PC-3 (cell line): ENCODE measurements at regions not wholly inside any gene's neighbourhood (a gene's known extent, or its start where the extent isn't known, plus 50 kb on each side); places are given as distances from the start of the nearest gene placed in this dataset.

Experiments used
- ATAC-seq: fragments of 200-7000 bp; cut with Tn5 transposase; 2 replicates; pipeline ENCODE4 v1.9.1; 2020; ENCODE audit warnings: mild to moderate bottlenecking, moderate library complexity
- BruUV-seq: library from RNA; stranded (reverse); fragments of 400-500 nt; replicated peaks from 2 replicates; lab custom pipeline; 2021; lab: Mats Ljungman, UMichigan
- CTCF ChIA-PET: fragments of 300-600 bp; sonication (Branson Sonifier 250); formaldehyde crosslinking; loops from one replicate; lab custom pipeline; 2022; ENCODE audit warnings: antibody characterized with exemption; lab: Charles Lee
- POLR2A ChIA-PET: fragments of 300-600 bp; sonication (Branson Sonifier 250); formaldehyde crosslinking; loops from one replicate; lab custom pipeline; 2022; ENCODE audit warnings: antibody characterized with exemption; ENCODE audit not compliant: unreplicated experiment; lab: Charles Lee
- DNase-seq: peaks from one replicate; pipeline ENCODE4 v3.0.0-alpha.2; 2015
- H2AFZ ChIP-seq: fragments of 300-600 bp; sonication (generic); 2 replicates; pipeline ENCODE4 v1.6.0; 2016; ENCODE audit warnings: antibody characterized with exemption, low read length
- H3F3A ChIP-seq: fragments of 300-600 bp; sonication (generic); one replicate; pipeline ENCODE4 v1.6.0; 2017; ENCODE audit warnings: antibody characterized with exemption, low read length, control low read depth, mild to moderate bottlenecking; ENCODE audit not compliant: unreplicated experiment
- H3K27ac ChIP-seq: fragments of 300-600 bp; sonication (generic); 2 replicates; pipeline ENCODE4 v1.5.1; 2016; ENCODE audit warnings: mild to moderate bottlenecking, low read length
- H3K27me3 ChIP-seq: fragments of 300-600 bp; sonication (generic); 2 replicates; pipeline ENCODE4 v1.6.1; 2016; ENCODE audit warnings: low read length, mixed read lengths
- H3K36me3 ChIP-seq: fragments of 300-600 bp; sonication (generic); 2 replicates; pipeline ENCODE4 v1.6.1; 2016; ENCODE audit warnings: low read depth, mixed run types, low read length, mixed read lengths
- H3K4me1 ChIP-seq: fragments of 300-600 bp; sonication (generic); 2 replicates; pipeline ENCODE4 v1.5.1; 2016; ENCODE audit warnings: low read length; ENCODE audit not compliant: insufficient read depth
- H3K4me2 ChIP-seq: fragments of 300-600 bp; sonication (generic); 2 replicates; pipeline ENCODE4 v1.6.0; 2016; ENCODE audit warnings: low read length
- H3K4me3 ChIP-seq: fragments of 300-600 bp; sonication (generic); 2 replicates; pipeline ENCODE4 v1.5.1; 2016; ENCODE audit warnings: mild to moderate bottlenecking, low read length, mixed read lengths
- H3K79me2 ChIP-seq: fragments of 300-600 bp; sonication (generic); 2 replicates; pipeline ENCODE4 v1.6.1; 2017; ENCODE audit warnings: low read length, mixed read lengths
- H3K9ac ChIP-seq: fragments of 300-600 bp; sonication (generic); 2 replicates; pipeline ENCODE4 v1.6.0; 2016; ENCODE audit warnings: mild to moderate bottlenecking, low read length
- H3K9me2 ChIP-seq: fragments of 300-600 bp; sonication (generic); replicated peaks from 2 replicates; pipeline ENCODE4 v1.6.1; 2016; ENCODE audit warnings: mixed run types, low read length, mixed read lengths
- H3K9me3 ChIP-seq: fragments of 300-600 bp; sonication (generic); 2 replicates; pipeline ENCODE4 v1.6.1; 2016; ENCODE audit warnings: low read length, mixed read lengths
- H4K20me1 ChIP-seq: fragments of 300-600 bp; sonication (generic); 2 replicates; pipeline ENCODE4 v1.6.1; 2016; ENCODE audit warnings: low read length, mixed read lengths
- EZH2 ChIP-seq: fragments of 300-600 bp; sonication (generic); IDR thresholded peaks from one replicate; pipeline ENCODE4 v1.6.1; 2017; ENCODE audit warnings: antibody characterized with exemption, mild to moderate bottlenecking, low read length; ENCODE audit not compliant: unreplicated experiment
- EZH2phosphoT487 ChIP-seq: fragments of 300-600 bp; sonication (generic); IDR thresholded peaks from 2 replicates; pipeline ENCODE4 v1.6.1; 2018; ENCODE audit warnings: mild to moderate bottlenecking, antibody characterized with exemption, low read length, borderline replicate concordance
- intact Hi-C: fragments of 100-400 bp; cut with micrococcal nuclease; formaldehyde crosslinking; loops from 2 replicates; pipeline ENCODE4 v1.9.0; 2023
- TF ChIP-seq, protein P1 (sequence below): fragments of 300-600 bp; sonication (generic); conservative IDR thresholded peaks from 2 replicates; pipeline ENCODE4 v1.5.1; 2017; ENCODE audit warnings: antibody characterized with exemption, low read depth, mild to moderate bottlenecking, low read length

DNA sequence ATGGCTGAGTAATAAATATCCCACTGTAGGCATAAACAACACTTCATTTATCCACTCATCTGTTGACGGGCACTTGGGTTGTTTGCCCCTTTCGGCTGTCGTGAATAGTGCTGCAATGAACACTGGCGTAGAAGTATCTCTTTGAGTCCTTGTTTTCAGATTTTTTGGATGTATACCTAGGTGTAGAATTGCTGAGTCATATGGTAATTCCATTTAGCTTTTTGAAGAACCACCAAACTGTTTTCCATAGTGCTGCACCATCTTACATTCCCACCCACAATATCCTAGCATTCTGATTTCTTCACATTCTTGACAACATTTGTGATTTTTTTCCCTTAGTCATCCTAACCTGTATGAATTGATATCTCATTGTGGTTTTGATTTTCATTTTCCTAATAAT is 109.0 kb downstream of the NXNL2 start:
- no peak overlapping the region for H3K9ac ChIP-seq
- no peak overlapping the region for H3K4me3 ChIP-seq
- no peaks in the 10 kb centered on the region for H3F3A ChIP-seq
- no peaks in the 10 kb centered on the region for H3K27me3 ChIP-seq
- no peaks in the 10 kb centered on the region for H3K4me1 ChIP-seq
- no TSS peak for BruUV-seq
- ATAC-seq (no peak), DNase-seq (no peak)
- TF ChIP-seq EZH2phosphoT487 = no peak
- no peak for TF ChIP-seq EZH2
- TF ChIP-seq, protein P1, sequence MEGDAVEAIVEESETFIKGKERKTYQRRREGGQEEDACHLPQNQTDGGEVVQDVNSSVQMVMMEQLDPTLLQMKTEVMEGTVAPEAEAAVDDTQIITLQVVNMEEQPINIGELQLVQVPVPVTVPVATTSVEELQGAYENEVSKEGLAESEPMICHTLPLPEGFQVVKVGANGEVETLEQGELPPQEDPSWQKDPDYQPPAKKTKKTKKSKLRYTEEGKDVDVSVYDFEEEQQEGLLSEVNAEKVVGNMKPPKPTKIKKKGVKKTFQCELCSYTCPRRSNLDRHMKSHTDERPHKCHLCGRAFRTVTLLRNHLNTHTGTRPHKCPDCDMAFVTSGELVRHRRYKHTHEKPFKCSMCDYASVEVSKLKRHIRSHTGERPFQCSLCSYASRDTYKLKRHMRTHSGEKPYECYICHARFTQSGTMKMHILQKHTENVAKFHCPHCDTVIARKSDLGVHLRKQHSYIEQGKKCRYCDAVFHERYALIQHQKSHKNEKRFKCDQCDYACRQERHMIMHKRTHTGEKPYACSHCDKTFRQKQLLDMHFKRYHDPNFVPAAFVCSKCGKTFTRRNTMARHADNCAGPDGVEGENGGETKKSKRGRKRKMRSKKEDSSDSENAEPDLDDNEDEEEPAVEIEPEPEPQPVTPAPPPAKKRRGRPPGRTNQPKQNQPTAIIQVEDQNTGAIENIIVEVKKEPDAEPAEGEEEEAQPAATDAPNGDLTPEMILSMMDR = no peak
- no peaks in the 10 kb centered on the region for H3K36me3 ChIP-seq
- H3K79me2 ChIP-seq = no peaks in the 10 kb centered on the region
- no peaks in the 10 kb centered on the region for H4K20me1 ChIP-seq
- H3K9me3 ChIP-seq = no peaks in the 10 kb centered on the region
- CTCF ChIA-PET = no interaction called here
- POLR2A ChIA-PET = no interaction called here
- intact Hi-C loops = no loop called here
- no peak overlapping the region for H3K4me2 ChIP-seq
- no peak overlapping the region for H2AFZ ChIP-seq
- H3K27ac ChIP-seq = no peak overlapping the region
- H3K9me2 ChIP-seq = no peaks in the 10 kb centered on the region

DNA sequence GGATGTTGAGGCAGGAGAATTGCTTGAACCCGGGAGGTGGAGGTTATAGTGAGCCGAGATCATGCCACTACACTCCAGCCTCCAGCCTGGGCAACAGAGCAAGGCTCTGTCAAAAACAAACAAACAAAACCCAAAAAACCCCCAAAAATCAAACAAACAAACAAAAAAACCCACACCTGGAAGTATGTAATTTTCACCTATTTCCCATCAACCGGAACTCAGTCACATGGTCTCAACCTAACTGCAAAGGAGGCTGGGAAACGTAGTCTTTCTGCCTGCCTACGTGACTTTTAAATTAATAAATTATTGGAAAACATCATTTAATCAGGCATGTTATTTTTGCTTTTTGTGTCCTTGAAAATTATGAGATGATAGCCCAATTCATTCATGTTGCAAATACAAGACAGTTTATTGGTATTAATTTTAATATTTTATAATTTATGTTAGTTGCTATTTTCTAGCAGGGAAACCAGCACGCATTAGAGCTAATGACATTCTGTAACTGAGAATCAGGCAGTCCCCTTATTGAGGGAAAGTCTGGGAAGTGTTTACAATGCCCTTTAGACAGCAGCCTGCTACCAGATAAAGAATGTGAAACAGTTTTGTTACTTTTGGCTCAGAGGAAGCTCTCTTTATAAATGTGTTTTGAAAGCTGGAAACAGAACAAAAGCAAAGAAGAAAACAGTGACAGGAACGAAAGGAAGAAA is 110.3 kb downstream of the NXNL2 start:
- no peak overlapping the region for H3K4me3 ChIP-seq
- no peaks in the 10 kb centered on the region for H4K20me1 ChIP-seq
- H2AFZ ChIP-seq = no peak overlapping the region
- no peaks in the 10 kb centered on the region for H3K36me3 ChIP-seq
- no peaks in the 10 kb centered on the region for H3F3A ChIP-seq
- ChIA-PET POLR2A (no interaction called here), CTCF (no interaction called here)
- H3K9me3 ChIP-seq = no peaks in the 10 kb centered on the region
- no peaks in the 10 kb centered on the region for H3K9me2 ChIP-seq
- no peak for DNase-seq
- no peaks in the 10 kb centered on the region for H3K79me2 ChIP-seq
- no peak overlapping the region for H3K9ac ChIP-seq
- TF ChIP-seq EZH2phosphoT487 (no peak), EZH2 (no peak)
- TF ChIP-seq, protein P1 = no peak
- H3K4me2 ChIP-seq = no peak overlapping the region
- H3K27ac ChIP-seq = no peak overlapping the region
- no TSS peak for BruUV-seq
- intact Hi-C loops = no loop called here
- ATAC-seq = no peak
- no peaks in the 10 kb centered on the region for H3K4me1 ChIP-seq
- no peaks in the 10 kb centered on the region for H3K27me3 ChIP-seq

DNA sequence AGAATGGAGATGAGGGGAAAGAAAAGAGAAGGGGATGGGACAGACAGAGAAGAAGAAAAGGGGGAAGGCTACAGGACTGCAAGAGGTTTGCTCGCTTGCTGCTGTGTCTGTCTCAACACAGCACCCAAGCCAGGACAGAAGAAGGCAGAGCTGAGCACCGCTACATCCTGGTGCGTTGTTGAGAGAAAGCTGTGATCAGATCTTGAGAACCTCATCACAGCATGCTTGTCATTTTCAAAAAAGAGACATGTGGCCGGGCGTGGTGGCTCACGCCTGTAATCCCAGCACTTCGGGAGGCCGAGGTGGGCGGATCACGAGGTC is 110.9 kb downstream of the NXNL2 start:
- Histone ChIP-seq H3K4me2 (no peak overlapping the region), H3K9me3 (no peaks in the 10 kb centered on the region), H3K27ac (no peak overlapping the region), H3K9ac (no peak overlapping the region), H3K9me2 (no peaks in the 10 kb centered on the region), H3K79me2 (no peaks in the 10 kb centered on the region), H3F3A (no peaks in the 10 kb centered on the region), H3K4me3 (no peak overlapping the region), H4K20me1 (no peaks in the 10 kb centered on the region), H3K27me3 (no peaks in the 10 kb centered on the region), H2AFZ (no peak overlapping the region), H3K36me3 (no peaks in the 10 kb centered on the region), H3K4me1 (no peaks in the 10 kb centered on the region)
- POLR2A ChIA-PET = no interaction called here
- CTCF ChIA-PET = no interaction called here
- no TSS peak for BruUV-seq
- ATAC-seq (no peak), DNase-seq (no peak)
- TF ChIP-seq EZH2phosphoT487 (no peak), EZH2 (no peak)
- TF ChIP-seq, protein P1 = no peak
- intact Hi-C loops = no loop called here
